ENCODE measurements at regions not wholly inside any gene's neighbourhood (a gene's known extent, or its start where the extent isn't known, plus 50 kb on each side); places are given as distances from the start of the nearest gene placed in this dataset.

DNA sequence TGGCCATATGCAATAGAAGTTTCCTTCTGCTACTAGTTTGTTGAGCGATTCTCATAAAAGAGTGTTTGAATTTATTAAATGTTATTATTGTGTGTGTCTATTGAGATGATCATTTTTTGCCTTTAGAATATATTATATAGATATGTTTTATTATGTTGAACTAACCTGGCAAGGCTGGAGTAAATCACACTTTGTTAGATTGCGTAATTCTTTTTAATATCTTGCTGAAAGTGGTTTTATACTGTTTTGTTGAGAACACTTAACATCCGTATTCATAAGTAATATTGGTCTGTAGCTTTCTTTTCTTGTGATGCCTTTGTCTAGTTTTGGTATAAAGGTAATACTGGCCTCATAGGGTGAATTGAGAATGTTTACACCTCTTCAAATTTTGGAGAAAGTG, 574.3 kb upstream of the PCDH20 start:
- Mint-ChIP-seq H3K9me3 (ENCODE audit: unreplicated experiment) (peaks cover 5% of the 10 kb centered on the region), H3K36me3 (ENCODE audit: unreplicated experiment) (no peaks in the 10 kb centered on the region), H3K4me1 (ENCODE audit: unreplicated experiment) (peaks cover 3% of the 10 kb centered on the region), H3K4me3 (ENCODE audit: unreplicated experiment) (no peak overlapping the region), H3K27ac (ENCODE audit: unreplicated experiment) (no peak overlapping the region), H3K27me3 (ENCODE audit: unreplicated experiment) (peaks cover 9% of the 10 kb centered on the region)
- DNase-seq (ENCODE audit: extremely low spot score, unreplicated experiment), result no peak
- TF ChIP-seq, protein P1, sequence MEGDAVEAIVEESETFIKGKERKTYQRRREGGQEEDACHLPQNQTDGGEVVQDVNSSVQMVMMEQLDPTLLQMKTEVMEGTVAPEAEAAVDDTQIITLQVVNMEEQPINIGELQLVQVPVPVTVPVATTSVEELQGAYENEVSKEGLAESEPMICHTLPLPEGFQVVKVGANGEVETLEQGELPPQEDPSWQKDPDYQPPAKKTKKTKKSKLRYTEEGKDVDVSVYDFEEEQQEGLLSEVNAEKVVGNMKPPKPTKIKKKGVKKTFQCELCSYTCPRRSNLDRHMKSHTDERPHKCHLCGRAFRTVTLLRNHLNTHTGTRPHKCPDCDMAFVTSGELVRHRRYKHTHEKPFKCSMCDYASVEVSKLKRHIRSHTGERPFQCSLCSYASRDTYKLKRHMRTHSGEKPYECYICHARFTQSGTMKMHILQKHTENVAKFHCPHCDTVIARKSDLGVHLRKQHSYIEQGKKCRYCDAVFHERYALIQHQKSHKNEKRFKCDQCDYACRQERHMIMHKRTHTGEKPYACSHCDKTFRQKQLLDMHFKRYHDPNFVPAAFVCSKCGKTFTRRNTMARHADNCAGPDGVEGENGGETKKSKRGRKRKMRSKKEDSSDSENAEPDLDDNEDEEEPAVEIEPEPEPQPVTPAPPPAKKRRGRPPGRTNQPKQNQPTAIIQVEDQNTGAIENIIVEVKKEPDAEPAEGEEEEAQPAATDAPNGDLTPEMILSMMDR (IDR thresholded peaks at IDR 0.05), result no peak

DNA sequence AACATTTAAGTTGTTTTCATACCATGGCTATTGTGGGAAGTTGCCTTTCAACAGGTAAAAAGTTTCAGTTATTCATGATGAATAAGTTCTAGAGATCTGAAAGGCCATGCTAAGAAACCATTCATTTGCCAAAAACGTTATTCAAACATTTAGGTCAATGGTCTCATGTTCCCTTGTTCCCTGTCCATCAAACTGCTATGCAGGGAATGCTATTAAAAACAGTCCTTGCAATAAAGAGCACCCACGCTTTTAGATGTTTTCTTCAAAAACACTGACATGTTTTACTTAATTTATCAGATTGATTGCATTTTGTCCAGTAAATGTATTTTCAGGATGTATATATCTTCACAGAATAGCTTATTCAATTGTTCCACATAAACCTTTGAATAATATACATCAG, 573.2 kb upstream of the PCDH20 start:
- H3K36me3 Mint-ChIP-seq (ENCODE audit: unreplicated experiment), result no peaks in the 10 kb centered on the region
- no peaks in the 10 kb centered on the region for H3K9me3 Mint-ChIP-seq (ENCODE audit: unreplicated experiment)
- peaks cover 3% of the 10 kb centered on the region for H3K4me1 Mint-ChIP-seq (ENCODE audit: unreplicated experiment)
- no peak overlapping the region for H3K4me3 Mint-ChIP-seq (ENCODE audit: unreplicated experiment)
- TF ChIP-seq, protein P1 (IDR thresholded peaks at IDR 0.05), result no peak
- DNase-seq (ENCODE audit: extremely low spot score, unreplicated experiment), result no peak
- H3K27me3 Mint-ChIP-seq (ENCODE audit: unreplicated experiment), result peaks cover 12% of the 10 kb centered on the region
- H3K27ac Mint-ChIP-seq (ENCODE audit: unreplicated experiment), result no peak overlapping the region

DNA sequence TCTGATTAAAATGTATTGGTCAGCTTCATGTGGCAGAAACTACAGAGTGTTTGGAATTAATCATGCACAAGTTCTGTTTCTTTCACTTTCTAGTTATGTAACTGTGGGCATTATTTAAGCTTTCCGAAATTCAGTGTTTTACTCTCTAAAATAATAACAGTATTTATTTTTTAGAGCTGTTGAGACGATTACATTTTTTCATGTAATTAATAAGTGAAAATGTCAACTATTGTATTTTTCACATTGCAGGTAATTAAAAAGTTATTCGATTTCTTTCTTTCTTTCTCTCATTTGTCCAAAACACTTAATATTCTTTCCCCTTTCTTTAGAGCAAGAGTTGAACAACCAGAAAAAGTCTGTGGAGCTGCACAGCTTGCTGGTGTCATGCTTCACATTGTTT, 559.4 kb upstream of the PCDH20 start:
- Mint-ChIP-seq H3K4me3 (ENCODE audit: unreplicated experiment) (no peak overlapping the region), H3K27ac (ENCODE audit: unreplicated experiment) (no peak overlapping the region), H3K27me3 (ENCODE audit: unreplicated experiment) (peaks cover 20% of the 10 kb centered on the region), H3K9me3 (ENCODE audit: unreplicated experiment) (peaks cover 6% of the 10 kb centered on the region), H3K36me3 (ENCODE audit: unreplicated experiment) (no peaks in the 10 kb centered on the region), H3K4me1 (ENCODE audit: unreplicated experiment) (no peaks in the 10 kb centered on the region)
- no peak for DNase-seq (ENCODE audit: extremely low spot score, unreplicated experiment)
- TF ChIP-seq, protein P1 (IDR thresholded peaks at IDR 0.05), result no peak

DNA sequence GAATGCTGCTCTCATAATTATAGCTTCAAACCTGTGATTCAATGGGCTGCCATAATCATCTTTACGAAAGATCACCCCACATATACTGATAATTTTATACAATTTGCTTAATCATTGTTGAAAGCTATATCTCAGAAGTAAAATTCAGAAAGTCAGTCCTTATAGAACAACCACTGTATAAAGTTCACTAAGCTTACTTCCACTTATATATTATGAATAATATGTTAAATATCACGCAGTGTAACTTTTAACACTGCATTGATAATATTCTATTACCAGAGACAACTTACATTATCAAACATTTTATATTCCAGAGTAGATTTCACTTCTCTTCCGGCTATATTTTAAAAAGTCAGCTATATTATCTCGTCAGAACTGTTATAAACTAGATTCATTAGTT, 550.1 kb upstream of the PCDH20 start:
- Mint-ChIP-seq H3K4me1 (ENCODE audit: unreplicated experiment) (no peaks in the 10 kb centered on the region), H3K4me3 (ENCODE audit: unreplicated experiment) (no peak overlapping the region), H3K27ac (ENCODE audit: unreplicated experiment) (no peak overlapping the region), H3K27me3 (ENCODE audit: unreplicated experiment) (no peaks in the 10 kb centered on the region), H3K36me3 (ENCODE audit: unreplicated experiment) (no peaks in the 10 kb centered on the region), H3K9me3 (ENCODE audit: unreplicated experiment) (no peaks in the 10 kb centered on the region)
- no peak for DNase-seq (ENCODE audit: extremely low spot score, unreplicated experiment)
- TF ChIP-seq, protein P1 (IDR thresholded peaks at IDR 0.05), result no peak

DNA sequence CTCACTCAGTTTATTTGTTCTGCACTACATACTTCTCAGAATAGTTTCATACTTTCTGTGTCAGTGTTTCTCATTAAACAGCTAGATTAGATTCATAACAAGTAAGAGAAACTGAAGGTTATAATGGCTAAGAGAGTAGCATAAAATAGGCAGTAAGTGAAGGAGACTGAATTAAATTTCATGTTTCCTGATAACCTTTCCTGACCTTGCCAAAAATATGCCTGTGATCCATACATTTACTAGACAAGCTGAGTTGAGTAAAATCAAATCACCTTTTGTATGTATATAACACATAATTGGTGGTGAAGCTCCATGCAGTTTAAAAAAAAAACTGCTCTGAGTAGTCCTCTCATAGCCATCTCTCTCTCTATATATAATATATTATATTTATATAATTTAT, 545.3 kb upstream of the PCDH20 start:
- Mint-ChIP-seq H3K36me3 (ENCODE audit: unreplicated experiment) (no peaks in the 10 kb centered on the region), H3K4me1 (ENCODE audit: unreplicated experiment) (no peaks in the 10 kb centered on the region), H3K9me3 (ENCODE audit: unreplicated experiment) (no peaks in the 10 kb centered on the region), H3K4me3 (ENCODE audit: unreplicated experiment) (no peak overlapping the region), H3K27ac (ENCODE audit: unreplicated experiment) (no peak overlapping the region), H3K27me3 (ENCODE audit: unreplicated experiment) (peaks cover 12% of the 10 kb centered on the region)
- DNase-seq (ENCODE audit: extremely low spot score, unreplicated experiment), result no peak
- TF ChIP-seq, protein P1 (IDR thresholded peaks at IDR 0.05), result no peak
